Lower leg skin (tissue), 3 donors: ENCODE measurements at regions not wholly inside any gene's neighbourhood (a gene's known extent, or its start where the extent isn't known, plus 50 kb on each side); places are given as distances from the start of the nearest gene placed in this dataset.

ENCODE experiments used
- POLR2A ChIP-seq, 2 donors: fragments of 450-650 bp; IDR thresholded peaks; one replicate each; pipeline ENCODE4 v1.6.1; 2016 to 2017; ENCODE audit warnings: antibody characterized with exemption in 2 of 2, mild to moderate bottlenecking in 1 of 2, moderate library complexity in 1 of 2
- TF ChIP-seq, protein P1 (sequence below), 3 donors: fragments of 450-650 bp; IDR thresholded peaks; one replicate each; pipeline ENCODE4 v1.5.1; 2016; ENCODE audit warnings: antibody characterized with exemption in 3 of 3, mild to moderate bottlenecking in 3 of 3, moderate library complexity in 2 of 3

DNA sequence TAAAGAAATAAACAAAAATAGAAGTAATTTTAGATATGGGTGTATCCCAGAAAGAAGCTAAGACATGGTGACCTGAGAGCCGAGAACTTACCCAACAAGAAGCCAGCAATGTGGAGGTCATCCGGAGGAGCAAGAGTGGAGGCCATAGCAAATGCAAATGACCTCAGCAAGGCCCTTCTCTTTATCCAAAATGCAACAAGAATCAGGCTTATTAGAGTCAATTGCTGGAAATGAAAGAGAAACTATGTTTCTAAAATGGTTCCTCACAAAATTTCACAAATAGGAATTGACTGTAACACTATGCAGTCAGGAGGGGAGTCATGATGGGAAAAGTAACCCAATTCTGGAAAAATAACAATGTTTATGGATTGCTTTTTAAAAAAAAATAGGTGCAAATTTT, 90.4 kb downstream of the TNFAIP3 start:
- TF ChIP-seq, protein P1, sequence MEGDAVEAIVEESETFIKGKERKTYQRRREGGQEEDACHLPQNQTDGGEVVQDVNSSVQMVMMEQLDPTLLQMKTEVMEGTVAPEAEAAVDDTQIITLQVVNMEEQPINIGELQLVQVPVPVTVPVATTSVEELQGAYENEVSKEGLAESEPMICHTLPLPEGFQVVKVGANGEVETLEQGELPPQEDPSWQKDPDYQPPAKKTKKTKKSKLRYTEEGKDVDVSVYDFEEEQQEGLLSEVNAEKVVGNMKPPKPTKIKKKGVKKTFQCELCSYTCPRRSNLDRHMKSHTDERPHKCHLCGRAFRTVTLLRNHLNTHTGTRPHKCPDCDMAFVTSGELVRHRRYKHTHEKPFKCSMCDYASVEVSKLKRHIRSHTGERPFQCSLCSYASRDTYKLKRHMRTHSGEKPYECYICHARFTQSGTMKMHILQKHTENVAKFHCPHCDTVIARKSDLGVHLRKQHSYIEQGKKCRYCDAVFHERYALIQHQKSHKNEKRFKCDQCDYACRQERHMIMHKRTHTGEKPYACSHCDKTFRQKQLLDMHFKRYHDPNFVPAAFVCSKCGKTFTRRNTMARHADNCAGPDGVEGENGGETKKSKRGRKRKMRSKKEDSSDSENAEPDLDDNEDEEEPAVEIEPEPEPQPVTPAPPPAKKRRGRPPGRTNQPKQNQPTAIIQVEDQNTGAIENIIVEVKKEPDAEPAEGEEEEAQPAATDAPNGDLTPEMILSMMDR (IDR thresholded peaks at IDR 0.05): no peak
- TF ChIP-seq POLR2A (IDR thresholded peaks at IDR 0.05): no peak
